GM12874 (cell line): ENCODE measurements at regions not wholly inside any gene's neighbourhood (a gene's known extent, or its start where the extent isn't known, plus 50 kb on each side); places are given as distances from the start of the nearest gene placed in this dataset.

Source experiments
- CTCF ChIP-seq: IDR thresholded peaks from 2 replicates; pipeline ENCODE4 v1.5.1; 2011; ENCODE audit warnings: low read depth, mild to moderate bottlenecking, control low read depth, low read length, moderate library complexity; ENCODE audit not compliant: insufficient read depth

DNA sequence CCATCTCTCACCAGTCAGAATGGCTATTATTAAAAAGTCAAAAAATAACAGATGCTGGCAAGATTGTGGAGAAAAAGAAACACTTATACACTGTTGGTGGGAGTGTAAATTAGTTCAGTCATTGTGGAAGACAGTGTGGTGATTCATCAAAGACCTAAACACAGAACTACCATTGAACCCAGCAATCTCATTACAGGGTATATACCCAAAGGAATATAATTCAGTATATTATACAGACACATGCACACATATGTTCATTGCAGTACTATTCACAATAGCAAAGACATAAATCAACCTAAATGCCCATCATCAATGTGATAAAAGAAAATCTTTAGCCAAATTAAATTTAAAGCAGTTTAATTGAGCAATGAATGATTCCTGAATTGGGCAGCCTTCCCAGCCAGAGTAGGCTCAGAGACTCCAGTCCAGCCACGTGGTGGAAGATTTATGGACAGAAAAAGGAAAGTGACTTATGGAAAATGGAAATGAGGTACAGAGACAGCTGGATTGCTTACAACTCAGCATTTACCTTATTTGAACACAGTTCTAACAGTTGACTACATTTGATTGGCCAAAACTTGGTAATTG, 377.1 kb upstream of the SLC39A10 start:
- no peak for TF ChIP-seq CTCF

DNA sequence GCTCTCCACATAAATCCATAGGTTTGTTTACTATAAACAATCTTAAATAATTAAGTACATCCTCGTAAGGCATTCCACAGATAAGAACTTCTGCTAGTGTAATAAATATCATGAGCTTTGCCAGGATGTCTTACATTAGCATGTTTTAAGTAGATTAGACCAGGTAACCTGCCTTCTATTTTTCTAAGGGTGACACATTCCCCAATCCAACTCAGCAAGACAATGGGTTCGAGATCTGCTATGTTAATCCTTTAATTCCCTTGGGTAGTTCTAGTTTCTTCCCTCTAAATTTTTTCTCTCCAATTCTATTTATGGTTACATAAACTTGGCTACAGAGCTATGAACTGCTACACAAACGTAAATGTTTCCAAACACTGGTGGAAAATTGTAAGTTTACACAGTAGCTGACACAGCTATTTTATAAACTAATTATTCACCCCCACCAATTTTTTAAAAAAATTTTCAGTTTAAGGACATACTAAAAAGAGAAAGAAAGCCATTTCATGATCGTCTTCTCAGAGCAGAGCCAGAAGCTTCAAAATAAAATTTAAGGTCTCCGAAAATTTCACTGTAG, 386.5 kb upstream of the SLC39A10 start:
- TF ChIP-seq CTCF, result no peak

DNA sequence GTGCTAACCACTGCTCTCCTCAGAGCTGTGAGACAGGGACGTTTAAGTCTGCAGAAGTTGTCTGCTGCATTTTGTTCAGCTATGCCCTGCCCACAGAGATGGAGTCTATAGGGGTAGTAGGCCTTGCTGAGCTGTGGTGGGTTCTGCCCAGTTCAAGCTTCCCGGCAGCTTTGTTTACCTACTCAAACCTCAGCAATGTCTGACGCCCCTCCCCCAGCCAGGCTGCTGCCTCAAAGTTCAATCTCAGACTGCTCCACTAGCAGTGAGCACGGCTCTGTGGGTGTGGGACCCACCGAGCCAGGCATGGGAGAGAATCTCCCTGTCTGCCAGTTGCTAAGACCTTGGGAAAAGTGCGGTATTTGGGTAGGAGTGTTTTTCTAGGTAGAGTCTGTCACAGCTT, 387.8 kb upstream of the SLC39A10 start:
- no peak for TF ChIP-seq CTCF

GRCh38 chr2:195257979-195258378, 399.0 kb upstream of the SLC39A10 start:
- TF ChIP-seq CTCF, result no peak

- TF ChIP-seq CTCF, result no peak
These were observed 405.0 kb upstream of the SLC39A10 start for GRCh38 chr2:195252018-195252417.

GRCh38 chr2:195251214-195251613, 405.8 kb upstream of the SLC39A10 start:
- TF ChIP-seq CTCF, result no peak

- no peak for TF ChIP-seq CTCF
These were observed 418.2 kb upstream of the SLC39A10 start for GRCh38 chr2:195238826-195239225.
